PC-9 (cell line): ENCODE measurements at regions not wholly inside any gene's neighbourhood (a gene's known extent, or its start where the extent isn't known, plus 50 kb on each side); places are given as distances from the start of the nearest gene placed in this dataset.

Source experiments
- BruUV-seq: library from RNA; stranded (reverse); fragments of 400-500 nt; replicated peaks from 2 replicates; lab custom pipeline; 2021; lab: Mats Ljungman, UMichigan
- CTCF ChIA-PET: fragments of 300-600 bp; sonication (Branson Sonifier 250); formaldehyde crosslinking; loops from one replicate; lab custom pipeline; 2022; ENCODE audit warnings: antibody characterized with exemption; lab: Charles Lee
- POLR2A ChIA-PET: fragments of 300-600 bp; sonication (Branson Sonifier 250); formaldehyde crosslinking; loops from one replicate; lab custom pipeline; 2022; ENCODE audit warnings: antibody characterized with exemption; ENCODE audit not compliant: unreplicated experiment; lab: Charles Lee
- DNase-seq, 2 experiments: peaks; one replicate each; pipeline versions ENCODE4 v3.0.0 to v3.0.0-alpha.2; 2015 to 2022; ENCODE audit warnings: mixed read lengths in 1 of 2
- H2AFZ ChIP-seq: fragments of 200-600 bp; sonication (generic); 2 replicates; pipeline ENCODE4 v1.8.1; 2017; ENCODE audit warnings: antibody characterized with exemption
- H3F3A ChIP-seq: fragments of 200-600 bp; sonication (generic); 2 replicates; pipeline ENCODE4 v1.8.1; 2017; ENCODE audit warnings: antibody characterized with exemption, mild to moderate bottlenecking, low read depth; ENCODE audit not compliant: insufficient read depth
- H3K27ac ChIP-seq: fragments of 200-600 bp; sonication (generic); 2 replicates; pipeline ENCODE4 v1.6.1; 2016; ENCODE audit warnings: mixed run types
- H3K27me3 ChIP-seq: fragments of 200-600 bp; sonication (generic); 2 replicates; pipeline ENCODE4 v1.6.1; 2016; ENCODE audit warnings: low read depth, mixed run types; ENCODE audit not compliant: insufficient read depth
- H3K36me3 ChIP-seq: fragments of 200-600 bp; sonication (generic); 2 replicates; pipeline ENCODE4 v1.6.1; 2016; ENCODE audit warnings: low read depth, mixed run types
- H3K4me1 ChIP-seq: fragments of 200-600 bp; sonication (generic); replicated peaks from 2 replicates; pipeline ENCODE4 v1.6.1; 2016; ENCODE audit warnings: mixed run types; ENCODE audit not compliant: insufficient read depth
- H3K4me2 ChIP-seq: fragments of 200-600 bp; sonication (generic); 2 replicates; pipeline ENCODE4 v1.6.1; 2017; ENCODE audit warnings: mixed run types
- H3K4me3 ChIP-seq: fragments of 200-600 bp; sonication (generic); 2 replicates; pipeline ENCODE4 v1.6.1; 2016; ENCODE audit warnings: mixed run types
- H3K79me2 ChIP-seq: fragments of 200-600 bp; sonication (generic); 2 replicates; pipeline ENCODE4 v1.6.1; 2017; ENCODE audit warnings: low read depth, mixed run types
- H3K9me2 ChIP-seq: fragments of 200-600 bp; sonication (generic); 2 replicates; pipeline ENCODE4 v1.8.1; 2017; ENCODE audit warnings: mild to moderate bottlenecking; ENCODE audit not compliant: insufficient read depth
- H3K9me3 ChIP-seq: fragments of 200-600 bp; sonication (generic); 2 replicates; pipeline ENCODE4 v1.8.1; 2016; ENCODE audit warnings: low read depth; ENCODE audit not compliant: insufficient read depth
- H4K20me1 ChIP-seq: fragments of 200-600 bp; sonication (generic); 2 replicates; pipeline ENCODE4 v1.8.1; 2017; ENCODE audit not compliant: insufficient read depth
- CTCF ChIP-seq: fragments of 200-600 bp; sonication (generic); conservative IDR thresholded peaks from 2 replicates; pipeline ENCODE4 v1.6.1; 2017; ENCODE audit warnings: mixed run types, antibody characterized with exemption, mild to moderate bottlenecking, moderate library complexity
- EZH2 ChIP-seq: fragments of 200-600 bp; sonication (generic); IDR thresholded peaks from 2 replicates; pipeline ENCODE4 v1.8.0; 2017; ENCODE audit warnings: antibody characterized with exemption, low read depth
- intact Hi-C: fragments of 100-400 bp; cut with micrococcal nuclease; formaldehyde crosslinking; loops from one replicate; pipeline ENCODE4 v1.10.0; 2022; ENCODE audit not compliant: unreplicated experiment

GRCh38 chr15:68871507-68871906 lies 50.8 kb upstream of the ANP32A start:
- H3K9me2 ChIP-seq, result no peaks in the 10 kb centered on the region
- H3K4me1 ChIP-seq, result no peaks in the 10 kb centered on the region
- no peak for DNase-seq
- no peak overlapping the region for H3K4me2 ChIP-seq
- no peaks in the 10 kb centered on the region for H3K36me3 ChIP-seq
- TF ChIP-seq EZH2 (no peak), CTCF (no peak)
- no TSS peak for BruUV-seq
- no peaks in the 10 kb centered on the region for H4K20me1 ChIP-seq
- POLR2A ChIA-PET, result no interaction called here
- no peak overlapping the region for H3K4me3 ChIP-seq
- H3K9me3 ChIP-seq, result no peaks in the 10 kb centered on the region
- H3K27ac ChIP-seq, result no peak overlapping the region
- H3K79me2 ChIP-seq, result no peaks in the 10 kb centered on the region
- H3K27me3 ChIP-seq, result no peaks in the 10 kb centered on the region
- no peak overlapping the region for H2AFZ ChIP-seq
- intact Hi-C loops, result no loop called here
- no peaks in the 10 kb centered on the region for H3F3A ChIP-seq
- CTCF ChIA-PET, result interaction anchor here (0.8 kb wide), 1 partner anchor 87 kb away, joined by 3 read pairs; no protein-coding TSS in a partner anchor

GRCh38 chr15:68874788-68875187 lies 54.1 kb upstream of the ANP32A start:
- H3F3A ChIP-seq, result no peaks in the 10 kb centered on the region
- H3K27ac ChIP-seq, result no peak overlapping the region
- H3K4me1 ChIP-seq, result no peaks in the 10 kb centered on the region
- no peaks in the 10 kb centered on the region for H3K9me3 ChIP-seq
- no TSS peak for BruUV-seq
- H3K79me2 ChIP-seq, result no peaks in the 10 kb centered on the region
- H3K9me2 ChIP-seq, result no peaks in the 10 kb centered on the region
- POLR2A ChIA-PET, result no interaction called here
- H3K36me3 ChIP-seq, result no peaks in the 10 kb centered on the region
- no peak for TF ChIP-seq EZH2
- TF ChIP-seq CTCF, result no peak
- no peak overlapping the region for H3K4me3 ChIP-seq
- DNase-seq, result no peak
- H3K27me3 ChIP-seq, result no peaks in the 10 kb centered on the region
- intact Hi-C loops, result loop anchor here (1.0 to 5.0 kb wide), 8 partner anchors 54 to 622 kb away; partner anchors contain the start of gene ANP32A
- H2AFZ ChIP-seq, result no peak overlapping the region
- CTCF ChIA-PET, result interaction anchor here (0.6 to 2.0 kb wide), 3 partner anchors 52 to 320 kb away, joined by 3 to 13 read pairs (median 9); no protein-coding TSS in a partner anchor
- H3K4me2 ChIP-seq, result no peak overlapping the region
- H4K20me1 ChIP-seq, result no peaks in the 10 kb centered on the region

GRCh38 chr15:68875377-68876116 lies 54.8 kb upstream of the SPESP1 start:
- DNase-seq, result peak; percentile 70 to 83
- Histone ChIP-seq H2AFZ (no peak overlapping the region), H3K36me3 (no peaks in the 10 kb centered on the region), H3K9me2 (no peaks in the 10 kb centered on the region), H3K27ac (no peak overlapping the region), H3F3A (no peaks in the 10 kb centered on the region), H3K4me1 (no peaks in the 10 kb centered on the region), H3K4me2 (peak overlapping the region; percentile 28; the same call in 1 of the 2 replicates), H3K4me3 (no peak overlapping the region), H3K9me3 (no peaks in the 10 kb centered on the region), H4K20me1 (no peaks in the 10 kb centered on the region), H3K79me2 (no peaks in the 10 kb centered on the region), H3K27me3 (no peaks in the 10 kb centered on the region)
- CTCF ChIA-PET, result interaction anchor here (0.6 to 2.0 kb wide), 16 partner anchors 49 to 1126 kb away, joined by 3 to 24 read pairs (median 5); no protein-coding TSS in a partner anchor
- no TSS peak for BruUV-seq
- intact Hi-C loops, result loop anchor here (1.0 to 5.0 kb wide), 10 partner anchors 49 to 623 kb away; partner anchors contain the start of gene ANP32A
- POLR2A ChIA-PET, result no interaction called here
- no peak for TF ChIP-seq EZH2
- TF ChIP-seq CTCF, result peak; percentile 84
